Mesothelial cell of epicardium (in vitro differentiated cells): ENCODE measurements at regions not wholly inside any gene's neighbourhood (a gene's known extent, or its start where the extent isn't known, plus 50 kb on each side); places are given as distances from the start of the nearest gene placed in this dataset.

Source experiments
- DNase-seq, 2 experiments: peaks; one replicate each; pipeline ENCODE4 v3.0.0; 2021; ENCODE audit warnings: low spot score in 2 of 2; ENCODE audit not compliant: unreplicated experiment in 2 of 2
- H3K27ac Mint-ChIP-seq: 2 replicates; pipeline ENCODE4 v1.8.0; 2021; ENCODE audit warnings: mixed read lengths
- H3K27me3 Mint-ChIP-seq: 2 replicates; pipeline ENCODE4 v1.8.0; 2021; ENCODE audit warnings: low read depth, mixed read lengths
- H3K36me3 Mint-ChIP-seq: 2 replicates; pipeline ENCODE4 v1.8.0; 2021; ENCODE audit warnings: mixed read lengths
- H3K4me1 Mint-ChIP-seq: 2 replicates; pipeline ENCODE4 v1.8.0; 2021; ENCODE audit warnings: mixed read lengths
- H3K4me3 Mint-ChIP-seq: 2 replicates; pipeline ENCODE4 v1.8.0; 2021; ENCODE audit warnings: mild to moderate bottlenecking, moderate library complexity, mixed read lengths
- H3K9me3 Mint-ChIP-seq: 2 replicates; pipeline ENCODE4 v1.8.0; 2021; ENCODE audit warnings: mixed read lengths
- CTCF ChIP-seq: fragments of 200-600 bp; sonication (generic); IDR thresholded peaks from one replicate; pipeline ENCODE4 v1.5.0; 2021; ENCODE audit warnings: antibody characterized with exemption; ENCODE audit not compliant: unreplicated experiment

GRCh38 chr6:109239160-109239559 is 143.1 kb downstream of the CD164 start:
- H3K9me3 Mint-ChIP-seq, result peaks cover 8% of the 10 kb centered on the region
- no peak overlapping the region for H3K4me3 Mint-ChIP-seq
- no peak overlapping the region for H3K27ac Mint-ChIP-seq
- H3K4me1 Mint-ChIP-seq, result peaks cover 17% of the 10 kb centered on the region
- H3K27me3 Mint-ChIP-seq, result no peaks in the 10 kb centered on the region
- no peak for TF ChIP-seq CTCF
- DNase-seq, result no peak
- no peaks in the 10 kb centered on the region for H3K36me3 Mint-ChIP-seq

GRCh38 chr6:109238396-109238795 is 143.1 kb downstream of the CEP57L1 start:
- no peak for TF ChIP-seq CTCF
- peaks cover 14% of the 10 kb centered on the region for H3K4me1 Mint-ChIP-seq
- no peak overlapping the region for H3K4me3 Mint-ChIP-seq

GRCh38 chr6:109237986-109238329 is 142.7 kb downstream of the CEP57L1 start:
- no peak for TF ChIP-seq CTCF
- Mint-ChIP-seq H3K36me3 (no peaks in the 10 kb centered on the region), H3K4me1 (peaks cover 10% of the 10 kb centered on the region), H3K9me3 (peaks cover 8% of the 10 kb centered on the region), H3K27me3 (no peaks in the 10 kb centered on the region), H3K4me3 (no peak overlapping the region), H3K27ac (no peak overlapping the region)
- no peak for DNase-seq

More at GRCh38 chr6:109238396-109238795, 143.1 kb downstream of the CEP57L1 start:
- H3K27ac Mint-ChIP-seq, result no peak overlapping the region
- no peaks in the 10 kb centered on the region for H3K36me3 Mint-ChIP-seq
- no peaks in the 10 kb centered on the region for H3K27me3 Mint-ChIP-seq
- H3K9me3 Mint-ChIP-seq, result peaks cover 8% of the 10 kb centered on the region
- DNase-seq, result no peak

GRCh38 chr6:109237077-109237985 is 142.0 kb downstream of the CEP57L1 start:
- Mint-ChIP-seq H3K9me3 (peaks cover 8% of the 10 kb centered on the region), H3K4me3 (no peak overlapping the region), H3K36me3 (no peaks in the 10 kb centered on the region), H3K27me3 (no peaks in the 10 kb centered on the region), H3K27ac (no peak overlapping the region), H3K4me1 (peaks cover 9% of the 10 kb centered on the region)
- DNase-seq, result no peak
- no peak for TF ChIP-seq CTCF

- no peaks in the 10 kb centered on the region for H3K36me3 Mint-ChIP-seq
- H3K9me3 Mint-ChIP-seq, result peaks cover 8% of the 10 kb centered on the region
- peaks cover 9% of the 10 kb centered on the region for H3K4me1 Mint-ChIP-seq
- DNase-seq, result no peak
- H3K27me3 Mint-ChIP-seq, result no peaks in the 10 kb centered on the region
- no peak for TF ChIP-seq CTCF
- H3K27ac Mint-ChIP-seq, result no peak overlapping the region
- H3K4me3 Mint-ChIP-seq, result no peak overlapping the region
These were observed 141.1 kb downstream of the CEP57L1 start for GRCh38 chr6:109236115-109237076.
